Hematopoietic multipotent progenitor cell treated with erythropoietin and hydrocortisone succinate and interleukin-3 and kit ligand, for 15 days (in vitro differentiated cells): ENCODE measurements at regions not wholly inside any gene's neighbourhood (a gene's known extent, or its start where the extent isn't known, plus 50 kb on each side); places are given as distances from the start of the nearest gene placed in this dataset.
"Not testable (repeated sequence)": the region's sequence is repeated elsewhere in the genome, so short reads cannot be mapped to it uniquely, and the experiment has no call there.

ENCODE experiments used
- DNase-seq: peaks from one replicate; pipeline ENCODE4 v3.0.0-alpha.2; 2015; ENCODE audit warnings: low spot score

- DNase-seq = no peak
These were observed 721.9 kb upstream of the HS3ST5 start for GRCh38 chr6:115064680-115065079.

GRCh38 chr6:115060581-115060980, 717.8 kb upstream of the HS3ST5 start:
- DNase-seq = no peak

DNA sequence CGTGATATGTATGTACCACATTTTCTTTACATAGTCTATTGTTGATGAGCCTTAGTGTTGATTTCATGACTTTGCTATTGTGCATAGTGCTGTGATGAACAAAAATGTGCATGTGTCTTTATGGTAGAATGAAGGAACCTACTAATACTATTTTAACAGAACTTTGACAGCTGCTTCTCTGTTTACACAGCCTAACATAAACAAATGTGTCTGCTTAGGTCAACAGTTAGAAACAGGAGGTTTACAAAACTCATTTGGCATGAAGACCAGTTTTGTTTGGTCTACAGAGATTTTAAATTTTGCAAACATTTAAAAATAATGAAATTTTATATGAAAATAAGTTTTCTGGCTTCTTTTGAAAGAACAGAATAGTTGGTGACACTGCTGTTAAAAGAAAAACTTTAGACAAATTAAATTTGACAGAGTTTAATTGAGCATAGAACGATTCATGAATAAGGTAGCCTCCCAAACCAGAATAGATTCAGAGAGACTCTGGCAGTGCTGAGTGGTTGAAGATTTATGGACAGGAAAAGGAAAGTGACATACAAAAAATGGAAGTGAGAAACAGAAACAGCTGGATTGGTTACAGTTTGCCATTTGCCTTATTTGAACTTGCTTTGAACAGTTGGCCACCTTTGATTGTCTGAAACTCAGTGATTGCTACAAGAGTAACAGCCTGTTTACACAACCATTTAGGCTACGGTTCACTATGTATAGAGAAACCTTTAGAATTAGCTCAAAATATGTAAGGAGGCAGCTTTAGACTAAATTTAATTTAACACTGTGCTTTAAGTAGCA, 715.8 kb upstream of the HS3ST5 start:
- DNase-seq = no peak

DNA sequence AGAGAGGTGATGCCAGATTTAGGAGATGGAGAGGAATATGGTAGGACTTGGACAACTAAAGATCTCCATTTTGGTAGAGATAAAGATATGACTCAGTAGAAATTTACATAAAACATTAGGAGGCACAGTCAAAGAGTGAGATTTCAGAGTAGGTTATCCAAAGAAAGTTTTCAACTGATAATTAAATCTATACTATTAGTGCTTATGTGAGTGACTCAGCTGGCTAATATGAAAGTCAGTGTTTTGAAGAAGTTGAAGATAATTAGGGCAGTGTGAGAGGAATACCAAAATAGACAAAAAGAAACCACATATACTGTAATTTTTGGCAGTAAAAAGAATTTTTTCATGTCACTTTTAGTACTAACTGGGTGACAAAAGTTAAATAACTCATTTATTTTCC, 712.8 kb upstream of the HS3ST5 start:
- no peak for DNase-seq

DNA sequence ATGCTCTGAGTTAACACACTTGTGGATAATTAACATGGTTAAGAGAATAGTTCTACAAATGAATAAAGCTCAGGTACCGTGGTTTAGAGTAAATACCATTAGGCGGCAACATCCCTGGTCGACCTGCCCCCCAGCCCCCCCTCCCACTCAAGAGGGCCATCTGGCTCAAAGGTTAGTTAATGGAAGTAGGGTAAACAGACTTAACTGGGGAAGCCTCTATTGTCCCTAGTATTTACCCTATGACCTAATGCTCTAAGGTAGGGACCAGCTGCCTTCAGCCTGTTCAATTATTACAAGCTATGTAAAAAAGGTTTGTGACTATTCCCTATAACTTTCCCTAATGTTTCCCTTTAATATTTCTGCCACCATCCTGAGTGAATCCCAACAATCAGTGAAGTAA, 711.4 kb upstream of the HS3ST5 start:
- DNase-seq = not testable (repeated sequence)

GRCh38 chr6:115053169-115053860, 710.5 kb upstream of the HS3ST5 start:
- no peak for DNase-seq

DNA sequence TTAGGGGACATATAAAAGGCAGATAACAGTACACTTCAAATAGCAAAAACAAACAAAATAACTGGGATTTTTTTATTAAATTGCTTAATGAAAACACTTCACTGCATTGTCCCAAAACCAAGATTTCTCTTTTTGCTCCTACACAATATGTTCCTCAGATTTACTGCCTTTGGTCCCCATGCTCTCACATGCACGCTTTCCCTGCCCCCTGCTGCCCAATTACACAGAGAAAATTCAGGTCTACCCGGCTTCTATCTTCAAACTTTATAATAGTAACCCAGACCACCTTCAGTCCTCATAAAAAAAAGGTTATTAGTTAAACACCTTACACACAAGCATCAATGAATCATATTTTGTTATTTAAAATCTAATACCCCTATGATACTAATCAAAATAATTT, 673.8 kb upstream of the HS3ST5 start:
- no peak for DNase-seq

DNA sequence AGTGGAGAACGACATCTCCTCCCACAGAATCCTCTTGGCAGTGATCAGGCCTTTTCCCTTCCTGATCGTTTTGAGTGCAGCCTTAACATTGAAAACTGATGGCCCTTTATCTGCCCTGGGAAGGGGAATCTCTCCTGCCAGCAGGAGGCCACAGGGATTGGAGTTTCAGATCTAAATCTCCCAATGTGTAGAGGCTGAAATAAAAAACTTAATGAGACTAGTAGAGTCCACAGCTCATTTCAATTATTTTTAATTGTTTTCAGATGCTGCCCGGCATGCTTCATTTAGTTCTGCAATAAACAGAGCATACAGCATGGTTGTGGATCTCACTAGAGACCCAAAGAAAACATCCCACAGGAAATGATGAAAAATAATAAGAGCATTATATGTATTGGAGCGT, 662.2 kb upstream of the HS3ST5 start:
- no peak for DNase-seq

DNA sequence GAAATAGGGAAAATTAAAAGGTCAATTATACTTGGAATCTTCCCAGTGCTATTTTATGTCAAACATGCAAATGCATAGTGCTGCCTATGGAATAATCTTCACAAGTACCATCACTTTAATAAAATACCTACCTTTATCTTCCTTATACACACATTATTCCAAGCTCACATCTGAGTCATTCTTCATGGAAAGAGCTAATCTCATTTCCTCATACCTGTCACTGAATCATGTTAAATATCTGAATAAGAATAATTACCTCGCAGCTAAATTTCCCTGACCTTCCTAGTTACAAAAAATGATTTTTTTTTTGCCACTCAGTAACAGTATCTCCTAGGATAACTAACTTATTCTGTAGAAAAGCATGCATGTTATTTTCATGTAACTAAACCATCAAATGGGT, 661.4 kb upstream of the HS3ST5 start:
- no peak for DNase-seq

- DNase-seq = no peak
These were observed 659.0 kb upstream of the HS3ST5 start for GRCh38 chr6:115001731-115002350.

DNA sequence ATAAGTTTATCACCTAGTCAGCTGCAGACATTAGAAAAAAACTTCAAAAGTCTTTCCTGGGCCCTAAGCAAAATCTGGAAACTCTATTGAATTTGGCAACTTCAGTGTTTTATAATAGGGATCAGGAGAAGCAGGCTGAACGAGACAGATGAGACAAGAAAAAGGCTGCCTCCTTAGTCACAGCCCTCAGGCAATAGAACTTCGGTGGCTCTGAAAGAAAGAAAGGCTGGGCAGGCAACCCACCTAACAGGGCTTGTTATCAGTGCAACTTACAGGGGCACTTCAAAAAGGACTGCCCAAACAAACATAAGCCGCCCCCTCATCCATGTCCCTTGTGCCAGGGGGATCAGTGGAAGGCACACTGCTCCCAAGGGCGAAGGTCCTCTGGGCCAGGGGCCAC, 657.9 kb upstream of the HS3ST5 start:
- DNase-seq = no peak

- DNase-seq = no peak
These were observed 655.7 kb upstream of the HS3ST5 start for GRCh38 chr6:114998492-114998891.

GRCh38 chr6:114997813-114998292, 655.0 kb upstream of the HS3ST5 start:
- no peak for DNase-seq

DNA sequence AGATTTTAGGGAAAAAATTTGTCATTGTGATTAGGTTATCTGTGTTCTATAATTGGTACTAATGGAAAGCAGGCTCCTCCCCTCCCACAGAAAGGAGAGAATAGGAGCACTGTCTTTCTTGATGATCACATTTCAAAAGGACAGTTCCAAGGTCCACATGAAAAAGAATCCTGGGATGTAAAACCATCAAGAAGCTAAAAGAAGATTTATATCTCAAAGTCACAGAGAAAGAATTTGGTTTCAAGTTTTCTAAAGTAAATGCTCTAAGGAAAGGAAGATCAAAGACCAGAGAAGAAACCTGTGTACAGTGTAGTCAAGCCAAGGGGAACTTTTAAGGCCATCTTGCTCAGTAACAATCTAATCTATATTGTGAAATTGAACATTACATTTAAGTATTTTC, 652.7 kb upstream of the HS3ST5 start:
- no peak for DNase-seq

DNA sequence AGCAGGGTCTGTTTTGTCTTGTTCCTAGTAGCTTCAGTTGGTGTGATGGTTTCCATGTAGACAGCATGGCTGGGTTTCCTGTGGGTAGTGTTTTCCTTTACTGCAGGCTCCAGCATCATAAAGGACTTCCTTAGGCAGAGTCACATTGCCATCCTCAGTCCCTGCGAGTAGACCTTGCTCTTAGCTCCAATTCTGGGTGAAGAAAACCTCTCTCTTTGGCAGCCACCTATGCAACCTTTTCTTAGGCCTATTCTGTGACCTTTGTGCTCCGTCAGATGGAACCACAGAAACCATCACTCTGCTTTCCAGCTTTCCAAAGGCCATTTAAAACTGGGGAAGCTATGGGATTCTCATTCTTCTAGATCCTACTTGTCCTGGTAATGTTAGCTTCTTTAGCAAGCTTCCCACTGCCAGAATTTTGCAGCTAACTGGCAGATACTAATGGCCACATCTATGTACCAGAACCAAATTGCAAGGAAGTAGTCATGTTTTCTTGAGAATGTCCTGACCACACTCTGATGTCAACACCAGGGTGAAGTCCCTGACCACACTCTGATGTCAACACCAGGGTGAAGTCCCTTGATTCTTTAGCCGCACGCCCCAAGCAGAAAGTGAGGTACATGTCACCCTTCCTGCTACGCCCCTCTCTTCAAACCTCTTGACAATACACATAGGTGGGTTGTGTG, 646.6 kb upstream of the HS3ST5 start:
- no peak for DNase-seq

DNA sequence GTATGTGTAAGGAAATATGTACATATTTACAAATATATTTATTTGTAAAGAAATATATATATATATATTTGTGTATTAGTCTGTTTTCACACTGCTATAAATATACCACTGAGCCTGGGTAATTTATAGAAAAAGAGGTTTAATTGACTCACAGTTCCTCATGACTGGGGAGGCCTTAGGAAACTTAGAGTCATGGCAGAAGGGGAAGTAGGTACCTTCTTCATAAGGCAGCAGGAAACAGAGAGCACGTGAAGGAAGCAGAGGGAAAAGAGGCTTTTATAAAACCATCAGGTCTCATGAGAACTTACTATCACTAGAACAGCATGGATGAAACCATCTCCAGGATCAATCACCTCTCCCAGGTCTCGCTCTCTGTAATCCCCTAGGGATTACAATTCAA, 644.5 kb upstream of the HS3ST5 start:
- no peak for DNase-seq

DNA sequence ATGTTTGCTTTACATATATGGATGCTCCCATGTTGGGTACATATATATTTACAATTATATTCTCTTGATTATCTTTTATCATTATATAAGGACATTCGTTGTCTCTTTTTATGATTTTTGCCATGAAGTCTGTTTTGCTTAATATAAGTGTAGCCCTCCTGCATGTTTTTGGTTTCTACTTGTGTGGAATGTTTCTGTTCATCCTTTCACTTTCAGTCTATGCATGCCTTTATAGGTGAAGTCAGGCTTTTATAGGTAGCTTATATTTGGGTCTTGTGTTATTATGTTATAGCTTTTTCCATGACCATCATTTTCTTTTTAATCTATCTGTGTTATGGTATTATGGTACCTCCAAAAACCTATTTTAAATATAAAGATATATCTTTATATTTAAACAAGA, 612.5 kb upstream of the HS3ST5 start:
- DNase-seq = no peak

DNA sequence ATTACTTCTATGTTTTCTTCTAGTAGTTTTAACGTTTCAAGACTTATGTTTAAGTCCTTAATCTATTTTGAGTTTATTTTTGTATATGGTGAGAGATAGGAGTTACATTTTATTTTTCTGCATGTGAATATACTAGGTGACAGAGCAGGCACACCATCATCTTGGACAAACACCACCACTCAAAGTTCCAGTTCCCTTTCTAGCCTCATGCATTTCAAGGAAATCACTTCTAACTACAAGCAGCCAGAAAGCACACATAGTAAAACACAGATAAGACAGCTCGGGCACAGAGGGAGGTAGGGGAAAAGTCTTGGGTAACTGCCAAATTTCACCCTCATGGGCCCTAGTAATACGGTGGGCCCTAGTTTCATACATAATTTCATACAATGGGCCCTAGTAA, 609.4 kb upstream of the HS3ST5 start:
- no peak for DNase-seq

- no peak for DNase-seq
These were observed 602.6 kb upstream of the HS3ST5 start for GRCh38 chr6:114945392-114945791.

DNA sequence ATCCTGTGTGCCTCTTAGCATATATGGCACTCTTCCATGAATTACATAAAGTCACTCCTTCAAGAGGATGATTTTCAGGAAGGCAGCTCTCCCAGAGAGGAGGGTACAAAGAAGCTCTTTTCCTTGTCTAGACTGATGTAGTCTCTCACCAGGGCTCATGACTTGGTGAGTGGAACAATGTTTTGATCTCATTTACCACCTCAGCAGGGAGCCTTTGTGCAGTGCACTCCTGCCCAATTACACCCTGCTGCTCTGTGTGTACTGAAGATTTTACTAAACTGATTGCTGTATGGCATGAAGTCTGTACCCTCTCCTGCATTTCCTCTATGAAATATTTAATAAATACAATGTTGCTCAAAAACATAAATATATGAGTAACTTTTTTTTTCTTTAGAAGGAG, 598.3 kb upstream of the HS3ST5 start:
- DNase-seq = no peak

DNA sequence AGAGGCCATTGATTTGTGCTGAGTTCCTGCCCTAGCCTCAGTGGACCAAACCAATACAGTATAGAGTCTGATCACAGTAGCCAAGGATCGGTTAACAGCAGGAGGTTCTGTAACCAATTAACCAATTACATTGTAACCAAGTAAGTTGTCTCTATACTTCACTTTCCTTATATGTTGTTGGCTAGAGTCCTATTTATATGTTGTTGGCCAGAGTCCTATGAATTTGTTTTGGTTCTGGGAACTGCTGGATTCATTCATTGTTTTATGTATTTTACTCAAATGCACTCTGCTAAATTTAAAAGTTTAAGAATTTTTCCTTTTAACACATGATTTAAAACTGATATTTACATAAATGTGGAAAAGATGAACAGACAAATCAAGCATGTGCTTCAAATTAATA, 597.4 kb upstream of the HS3ST5 start:
- DNase-seq = no peak

DNA sequence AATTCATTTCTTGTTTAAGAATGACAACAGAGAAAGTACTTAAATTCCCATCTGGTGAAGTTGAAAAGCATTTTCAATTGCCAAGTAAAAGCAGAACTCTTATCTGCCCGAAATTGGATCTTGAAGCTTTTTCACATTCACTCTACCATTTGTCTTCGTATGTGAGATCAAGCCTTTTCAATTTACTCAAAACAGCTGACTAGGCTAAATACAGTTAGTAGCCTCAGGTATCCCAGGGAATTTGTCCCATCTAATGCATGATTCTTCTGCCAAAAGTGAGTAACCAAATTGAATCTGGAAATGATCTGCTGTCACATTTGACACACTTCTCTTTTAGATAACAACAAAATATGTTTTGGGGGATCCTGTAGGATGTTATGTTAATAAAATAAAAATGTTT, 596.8 kb upstream of the HS3ST5 start:
- no peak for DNase-seq

GRCh38 chr6:114936080-114936479, 593.3 kb upstream of the HS3ST5 start:
- no peak for DNase-seq
